Fibroblast of mammary gland (primary cell): ENCODE measurements at regions not wholly inside any gene's neighbourhood (a gene's known extent, or its start where the extent isn't known, plus 50 kb on each side); places are given as distances from the start of the nearest gene placed in this dataset.

Experiments
- DNase-seq: peaks from one replicate; pipeline ENCODE4 v3.0.0-alpha.2; 2010; ENCODE audit warnings: low read depth
- H3K4me3 ChIP-seq: 2 replicates; pipeline ENCODE4 v1.5.1; 2011; ENCODE audit warnings: low read depth, mild to moderate bottlenecking, low read length, moderate library complexity; ENCODE audit not compliant: control insufficient read depth
- TF ChIP-seq, protein P1 (sequence below): conservative IDR thresholded peaks from 2 replicates; pipeline ENCODE4 v1.5.1; 2011; ENCODE audit warnings: low read depth, low read length, inconsistent platforms; ENCODE audit not compliant: control insufficient read depth, insufficient read depth

DNA sequence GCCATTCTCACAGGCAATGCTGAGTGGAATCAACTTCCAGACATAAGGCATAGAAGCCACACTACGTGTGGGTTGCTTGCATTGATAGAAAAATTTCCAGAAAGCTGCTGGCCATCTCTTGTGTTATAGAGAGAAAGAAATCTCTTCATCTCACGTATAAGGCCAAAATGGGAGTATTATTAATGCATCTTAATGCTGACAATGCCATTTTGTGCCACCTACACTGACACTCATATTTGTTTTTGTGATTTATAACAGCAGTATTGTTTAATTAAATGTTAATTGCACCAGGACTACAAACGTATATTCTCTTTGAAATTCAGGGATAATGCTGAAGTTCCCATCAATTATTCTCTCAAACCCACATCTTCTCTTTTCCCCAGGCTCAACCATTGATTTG, 56.1 kb upstream of the TMEM132D start:
- DNase-seq, result no peak
- TF ChIP-seq, protein P1, sequence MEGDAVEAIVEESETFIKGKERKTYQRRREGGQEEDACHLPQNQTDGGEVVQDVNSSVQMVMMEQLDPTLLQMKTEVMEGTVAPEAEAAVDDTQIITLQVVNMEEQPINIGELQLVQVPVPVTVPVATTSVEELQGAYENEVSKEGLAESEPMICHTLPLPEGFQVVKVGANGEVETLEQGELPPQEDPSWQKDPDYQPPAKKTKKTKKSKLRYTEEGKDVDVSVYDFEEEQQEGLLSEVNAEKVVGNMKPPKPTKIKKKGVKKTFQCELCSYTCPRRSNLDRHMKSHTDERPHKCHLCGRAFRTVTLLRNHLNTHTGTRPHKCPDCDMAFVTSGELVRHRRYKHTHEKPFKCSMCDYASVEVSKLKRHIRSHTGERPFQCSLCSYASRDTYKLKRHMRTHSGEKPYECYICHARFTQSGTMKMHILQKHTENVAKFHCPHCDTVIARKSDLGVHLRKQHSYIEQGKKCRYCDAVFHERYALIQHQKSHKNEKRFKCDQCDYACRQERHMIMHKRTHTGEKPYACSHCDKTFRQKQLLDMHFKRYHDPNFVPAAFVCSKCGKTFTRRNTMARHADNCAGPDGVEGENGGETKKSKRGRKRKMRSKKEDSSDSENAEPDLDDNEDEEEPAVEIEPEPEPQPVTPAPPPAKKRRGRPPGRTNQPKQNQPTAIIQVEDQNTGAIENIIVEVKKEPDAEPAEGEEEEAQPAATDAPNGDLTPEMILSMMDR, result no peak
- no peak overlapping the region for H3K4me3 ChIP-seq

DNA sequence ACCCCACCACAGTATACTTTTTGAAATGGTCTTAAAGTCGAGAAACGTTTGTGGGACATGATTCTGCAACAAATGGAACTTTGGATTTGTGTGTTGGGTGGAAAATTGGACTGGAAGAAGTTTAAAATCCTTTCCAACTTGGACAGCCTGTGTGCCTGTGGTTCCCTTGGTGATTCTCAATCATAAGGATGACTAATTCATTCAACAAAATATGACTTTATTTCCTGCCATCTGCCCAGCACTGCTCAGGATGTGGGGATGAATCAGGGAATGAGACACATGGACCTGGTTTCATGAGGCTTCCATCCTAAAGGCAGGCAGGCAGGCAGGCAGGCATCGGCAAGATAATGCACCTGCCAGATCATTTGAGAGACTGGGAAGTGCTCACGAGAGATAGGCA, 57.3 kb upstream of the TMEM132D start:
- no peak for DNase-seq
- TF ChIP-seq, protein P1, result no peak
- H3K4me3 ChIP-seq, result no peak overlapping the region

DNA sequence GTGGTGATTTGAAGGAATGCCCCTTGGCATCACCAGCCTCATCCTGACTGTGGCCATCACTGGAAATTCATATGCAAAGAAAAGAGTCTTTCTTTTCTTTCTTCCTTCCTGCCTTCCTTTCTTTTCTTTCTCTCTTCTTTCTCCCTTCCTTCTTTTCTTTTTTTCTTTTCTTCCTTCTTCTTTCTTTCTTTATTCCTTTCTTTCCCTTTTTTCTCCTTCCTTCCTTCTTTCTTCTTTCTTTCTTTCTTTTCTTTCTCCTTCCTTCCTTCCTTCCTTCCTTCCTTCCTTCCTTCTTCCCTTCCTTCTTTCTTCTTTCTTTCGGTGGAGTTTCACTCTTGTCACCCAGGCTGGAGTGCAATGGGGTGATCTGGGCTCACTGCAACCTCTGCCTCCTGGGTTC, 58.0 kb upstream of the TMEM132D start:
- no peak for DNase-seq
- TF ChIP-seq, protein P1, result no peak
- H3K4me3 ChIP-seq, result no peak overlapping the region

DNA sequence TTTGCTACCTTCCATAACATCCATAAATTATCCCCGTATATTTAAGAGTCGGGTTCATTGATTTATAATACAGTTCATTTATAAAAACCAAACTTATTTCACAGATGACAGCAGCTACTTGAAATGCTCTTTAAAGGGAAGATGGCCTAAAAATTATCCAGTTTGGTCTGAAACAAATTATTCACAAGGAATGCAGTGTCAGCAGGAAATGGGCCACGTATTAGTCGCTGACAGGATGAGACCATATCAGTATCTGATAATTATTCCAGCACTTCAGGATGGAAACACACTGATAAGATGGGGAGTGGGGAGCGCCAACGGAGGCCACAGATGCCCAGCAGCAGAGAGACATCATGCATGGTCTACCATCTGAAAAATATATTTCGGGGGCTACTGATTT, 60.5 kb upstream of the TMEM132D start:
- DNase-seq, result no peak
- TF ChIP-seq, protein P1, result no peak
- no peak overlapping the region for H3K4me3 ChIP-seq

DNA sequence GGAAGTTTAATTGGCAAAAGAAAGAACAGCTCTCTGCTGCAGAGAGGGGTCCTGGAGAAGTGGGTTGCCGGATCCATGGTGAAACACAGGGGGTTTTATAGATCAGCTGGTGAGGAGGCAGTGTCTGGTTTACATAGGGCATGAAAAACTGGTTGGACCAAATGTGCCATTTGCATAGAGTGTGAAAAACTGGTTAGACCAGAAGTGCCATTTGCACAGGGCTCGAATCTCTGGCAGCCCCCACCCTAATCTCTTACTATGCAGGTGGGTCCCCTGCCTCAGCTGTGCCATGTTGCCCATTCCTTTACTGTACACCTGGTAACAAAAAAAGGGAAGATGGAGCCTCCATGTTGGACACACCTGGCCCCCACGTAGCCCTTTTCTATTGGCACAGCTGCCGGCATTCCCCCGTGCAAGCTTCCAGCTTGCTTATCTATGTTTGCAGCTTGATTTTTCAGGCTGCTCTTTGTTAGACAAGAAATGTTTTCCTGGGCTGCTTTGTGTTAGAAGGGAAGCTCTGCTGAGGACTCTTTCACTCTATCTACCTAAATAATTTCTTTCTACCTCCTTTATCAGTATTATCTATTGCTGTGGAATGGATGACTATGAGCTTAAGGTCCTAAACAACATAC, 61.1 kb upstream of the TMEM132D start:
- H3K4me3 ChIP-seq, result no peak overlapping the region
- no peak for DNase-seq
- TF ChIP-seq, protein P1, result no peak

DNA sequence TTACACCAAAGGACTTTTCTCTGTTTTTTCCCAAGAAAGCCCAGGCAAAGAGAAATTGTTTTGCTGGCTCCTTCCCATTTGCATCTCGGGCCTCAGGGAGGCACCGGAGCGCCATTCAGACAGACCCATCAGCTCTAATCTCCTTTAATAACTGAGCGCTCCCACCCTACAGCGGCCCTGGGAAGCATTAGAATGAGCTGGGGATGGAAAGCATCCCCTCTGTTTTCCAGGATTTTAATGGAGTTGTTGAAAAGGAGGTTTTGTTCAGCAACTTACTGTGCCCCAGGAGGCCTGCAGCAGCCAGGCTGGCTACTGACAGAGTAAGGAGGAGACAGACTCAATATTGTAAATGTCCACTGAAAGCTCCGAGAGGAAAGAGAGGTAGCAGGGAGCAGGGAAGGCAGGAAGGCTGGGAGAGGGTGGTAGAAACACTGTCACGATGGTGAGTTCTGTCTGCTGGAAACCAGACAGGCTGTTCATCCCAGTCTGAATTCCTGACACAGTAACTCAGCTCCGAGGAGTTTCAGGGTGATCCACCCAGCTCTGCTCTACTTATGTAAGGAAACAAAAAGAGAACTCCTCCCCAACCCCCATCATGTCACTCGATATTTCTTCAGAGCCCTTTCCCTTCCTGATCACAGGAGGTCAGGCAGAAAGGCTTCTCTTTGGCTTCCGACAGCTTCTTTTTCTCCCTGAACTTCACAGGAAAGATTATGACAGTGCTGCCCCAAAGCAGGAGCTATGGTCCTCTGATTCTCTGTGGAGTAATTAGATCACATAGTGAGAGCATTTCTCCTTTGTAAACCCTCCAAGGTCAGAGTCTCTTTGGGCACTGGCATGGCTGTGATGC, 62.5 kb upstream of the TMEM132D start:
- no peak overlapping the region for H3K4me3 ChIP-seq
- TF ChIP-seq, protein P1, result no peak
- no peak for DNase-seq
